Osteocyte (in vitro differentiated cells): ENCODE measurements at regions not wholly inside any gene's neighbourhood (a gene's known extent, or its start where the extent isn't known, plus 50 kb on each side); places are given as distances from the start of the nearest gene placed in this dataset.
"Not testable (repeated sequence)": the region's sequence is repeated elsewhere in the genome, so short reads cannot be mapped to it uniquely, and the experiment has no call there.

Source experiments
- DNase-seq: peaks from one replicate; pipeline ENCODE4 v3.0.0; 2021; ENCODE audit warnings: mixed read lengths; ENCODE audit not compliant: unreplicated experiment; ENCODE audit errors: extremely low spot score
- H3K27ac Mint-ChIP-seq: one replicate; pipeline ENCODE4 v1.8.0; 2021; ENCODE audit warnings: mild to moderate bottlenecking, mixed read lengths; ENCODE audit not compliant: unreplicated experiment
- H3K27me3 Mint-ChIP-seq: one replicate; pipeline ENCODE4 v1.8.0; 2021; ENCODE audit warnings: mixed read lengths; ENCODE audit not compliant: unreplicated experiment
- H3K36me3 Mint-ChIP-seq: one replicate; pipeline ENCODE4 v1.8.0; 2021; ENCODE audit warnings: mixed read lengths; ENCODE audit not compliant: unreplicated experiment
- H3K4me1 Mint-ChIP-seq: one replicate; pipeline ENCODE4 v1.8.0; 2021; ENCODE audit warnings: mixed read lengths; ENCODE audit not compliant: unreplicated experiment
- H3K4me3 Mint-ChIP-seq: one replicate; pipeline ENCODE4 v1.8.0; 2021; ENCODE audit warnings: mild to moderate bottlenecking, moderate library complexity, mixed read lengths; ENCODE audit not compliant: unreplicated experiment
- H3K9me3 Mint-ChIP-seq: one replicate; pipeline ENCODE4 v1.8.0; 2021; ENCODE audit warnings: mixed read lengths; ENCODE audit not compliant: unreplicated experiment
- TF ChIP-seq, protein P1 (sequence below): fragments of 200-600 bp; sonication (generic); IDR thresholded peaks from 2 replicates; pipeline ENCODE4 v1.5.0; 2021; ENCODE audit warnings: antibody characterized with exemption, mild to moderate bottlenecking, moderate library complexity

DNA sequence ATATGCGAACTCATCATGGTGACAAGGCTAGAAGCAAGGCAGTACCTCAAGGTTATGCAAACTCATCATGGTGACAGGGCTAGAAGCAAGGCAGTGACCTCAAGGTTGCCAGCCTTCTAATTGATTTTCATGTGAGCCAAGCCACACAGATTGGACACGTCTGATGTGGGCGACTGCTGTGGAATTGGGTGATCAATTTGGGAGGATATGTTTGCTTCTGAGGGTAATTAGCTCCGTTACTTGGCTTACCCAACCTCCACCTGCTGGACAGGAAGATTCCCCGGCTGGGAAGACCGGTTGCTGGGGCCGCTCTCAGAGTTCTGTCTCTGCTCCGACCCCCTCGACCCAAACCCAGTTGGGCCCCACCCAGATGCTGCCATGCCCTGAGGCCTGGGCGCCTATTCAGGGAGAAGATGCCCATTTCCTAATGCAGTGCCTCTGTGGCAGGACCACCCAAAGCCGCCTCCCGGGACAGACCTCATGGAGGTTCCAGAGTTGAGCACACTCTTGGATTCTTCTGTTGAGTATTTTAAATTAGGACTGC is 69.9 kb upstream of the SHANK2 start:
- no peak overlapping the region for H3K4me3 Mint-ChIP-seq
- peaks cover 24% of the 10 kb centered on the region for H3K27me3 Mint-ChIP-seq
- no peak overlapping the region for H3K27ac Mint-ChIP-seq
- no peaks in the 10 kb centered on the region for H3K4me1 Mint-ChIP-seq
- TF ChIP-seq, protein P1, sequence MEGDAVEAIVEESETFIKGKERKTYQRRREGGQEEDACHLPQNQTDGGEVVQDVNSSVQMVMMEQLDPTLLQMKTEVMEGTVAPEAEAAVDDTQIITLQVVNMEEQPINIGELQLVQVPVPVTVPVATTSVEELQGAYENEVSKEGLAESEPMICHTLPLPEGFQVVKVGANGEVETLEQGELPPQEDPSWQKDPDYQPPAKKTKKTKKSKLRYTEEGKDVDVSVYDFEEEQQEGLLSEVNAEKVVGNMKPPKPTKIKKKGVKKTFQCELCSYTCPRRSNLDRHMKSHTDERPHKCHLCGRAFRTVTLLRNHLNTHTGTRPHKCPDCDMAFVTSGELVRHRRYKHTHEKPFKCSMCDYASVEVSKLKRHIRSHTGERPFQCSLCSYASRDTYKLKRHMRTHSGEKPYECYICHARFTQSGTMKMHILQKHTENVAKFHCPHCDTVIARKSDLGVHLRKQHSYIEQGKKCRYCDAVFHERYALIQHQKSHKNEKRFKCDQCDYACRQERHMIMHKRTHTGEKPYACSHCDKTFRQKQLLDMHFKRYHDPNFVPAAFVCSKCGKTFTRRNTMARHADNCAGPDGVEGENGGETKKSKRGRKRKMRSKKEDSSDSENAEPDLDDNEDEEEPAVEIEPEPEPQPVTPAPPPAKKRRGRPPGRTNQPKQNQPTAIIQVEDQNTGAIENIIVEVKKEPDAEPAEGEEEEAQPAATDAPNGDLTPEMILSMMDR = no peak
- H3K36me3 Mint-ChIP-seq = peaks cover 4% of the 10 kb centered on the region
- DNase-seq = no peak
- H3K9me3 Mint-ChIP-seq = peaks cover 23% of the 10 kb centered on the region

DNA sequence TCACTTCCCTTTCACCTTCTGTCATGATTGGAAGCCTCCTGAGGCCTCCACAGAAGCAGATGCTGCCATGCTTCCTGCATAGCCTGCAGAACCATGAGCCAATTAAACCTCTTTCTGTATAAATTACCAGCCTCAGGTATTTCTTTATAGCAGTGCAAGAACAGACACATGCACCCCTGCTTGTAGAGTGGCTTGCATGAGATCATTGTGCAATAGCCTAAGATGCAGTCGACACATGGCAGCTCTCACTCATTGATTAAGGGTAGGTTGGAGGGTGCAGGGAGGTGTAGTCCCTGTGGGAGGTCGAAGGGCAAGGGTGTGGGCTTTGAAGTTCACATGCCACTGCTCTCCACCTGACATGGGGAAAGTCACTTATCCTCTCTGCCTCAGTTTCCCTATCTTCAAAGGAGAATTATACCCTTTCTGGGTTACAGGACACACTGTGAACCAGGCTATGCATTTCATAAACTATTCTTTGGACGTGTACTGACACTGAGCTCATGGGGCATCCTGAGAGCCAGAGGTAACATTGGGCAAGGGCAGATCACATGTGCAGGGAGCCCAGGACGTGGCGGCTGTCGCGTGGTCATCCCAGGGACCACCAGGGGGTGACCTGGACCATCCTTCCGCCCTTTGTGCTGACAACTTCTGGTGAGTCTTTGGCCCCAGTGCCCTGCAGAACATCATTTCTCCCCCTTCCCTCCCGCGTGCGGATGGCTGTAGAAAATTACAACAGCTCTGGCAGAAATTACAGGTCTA is 69.2 kb upstream of the SHANK2 start:
- Mint-ChIP-seq H3K9me3 (peaks cover 26% of the 10 kb centered on the region), H3K36me3 (peaks cover 4% of the 10 kb centered on the region), H3K27ac (no peak overlapping the region), H3K4me1 (no peaks in the 10 kb centered on the region), H3K27me3 (peaks cover 24% of the 10 kb centered on the region), H3K4me3 (no peak overlapping the region)
- no peak for DNase-seq
- TF ChIP-seq, protein P1 = no peak

GRCh38 chr11:71316701-71317100 is 64.3 kb upstream of the SHANK2 start:
- TF ChIP-seq, protein P1 = no peak
- peaks cover 36% of the 10 kb centered on the region for H3K9me3 Mint-ChIP-seq
- no peaks in the 10 kb centered on the region for H3K4me1 Mint-ChIP-seq
- peaks cover 54% of the 10 kb centered on the region for H3K27me3 Mint-ChIP-seq
- no peak overlapping the region for H3K4me3 Mint-ChIP-seq
- no peak for DNase-seq
- no peak overlapping the region for H3K27ac Mint-ChIP-seq
- H3K36me3 Mint-ChIP-seq = peaks cover 4% of the 10 kb centered on the region

DNA sequence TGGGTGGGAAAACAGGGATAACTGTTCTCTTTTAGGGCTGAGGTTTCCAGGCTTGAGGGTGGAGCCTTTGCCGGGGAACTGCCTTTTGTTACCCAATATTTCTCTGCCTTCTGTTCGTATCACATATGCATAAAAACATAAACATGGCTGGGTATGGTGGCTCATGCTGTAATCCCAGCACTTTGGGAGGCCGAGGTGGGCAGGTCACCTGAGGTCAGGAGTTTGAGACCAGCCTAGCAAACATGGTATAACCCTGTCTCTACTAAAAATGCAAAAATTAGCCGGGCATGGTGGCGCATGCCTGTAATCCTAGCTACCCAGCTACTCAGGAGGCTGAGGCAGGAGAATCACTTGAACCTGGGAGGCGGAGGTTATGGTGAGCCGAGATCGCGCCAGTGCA is 60.2 kb upstream of the SHANK2 start:
- not testable (repeated sequence) for H3K4me1 Mint-ChIP-seq, H3K4me3 Mint-ChIP-seq, H3K27ac Mint-ChIP-seq, DNase-seq, H3K36me3 Mint-ChIP-seq
- peaks cover 45% of the 10 kb centered on the region for H3K27me3 Mint-ChIP-seq
- peaks cover 17% of the 10 kb centered on the region for H3K9me3 Mint-ChIP-seq

GRCh38 chr11:71311928-71312510 is 59.6 kb upstream of the SHANK2 start:
- H3K36me3 Mint-ChIP-seq = no peaks in the 10 kb centered on the region
- peak; percentile 77 for DNase-seq
- H3K4me3 Mint-ChIP-seq = no peak overlapping the region
- H3K27ac Mint-ChIP-seq = no peak overlapping the region
- no peaks in the 10 kb centered on the region for H3K4me1 Mint-ChIP-seq
- peaks cover 42% of the 10 kb centered on the region for H3K27me3 Mint-ChIP-seq
- TF ChIP-seq, protein P1 = no peak
- H3K9me3 Mint-ChIP-seq = peaks cover 12% of the 10 kb centered on the region
